MCF 10A (cell line): ENCODE measurements at regions not wholly inside any gene's neighbourhood (a gene's known extent, or its start where the extent isn't known, plus 50 kb on each side); places are given as distances from the start of the nearest gene placed in this dataset.

ENCODE experiments used
- BruUV-seq: library from RNA; stranded (reverse); fragments of 400-500 nt; replicated peaks from 2 replicates; lab custom pipeline; 2021; lab: Mats Ljungman, UMichigan
- CTCF ChIA-PET: fragments of 300-600 bp; sonication (Branson Sonifier 250); formaldehyde crosslinking; extraction: SDS; loops from one replicate; lab custom pipeline; 2021; ENCODE audit warnings: antibody characterized with exemption, inconsistent platforms; lab: Yijun Ruan, JAX
- POLR2A ChIA-PET: fragments of 300-600, 350-650 bp; sonication (Branson Sonifier 250); formaldehyde crosslinking; extraction: SDS; loops from one replicate; lab custom pipeline; 2020; ENCODE audit warnings: antibody characterized with exemption, inconsistent platforms; lab: Yijun Ruan, JAX
- DNase-seq: peaks from one replicate; pipeline ENCODE4 v3.0.0-alpha.2; 2018; ENCODE audit not compliant: unreplicated experiment
- H3K27ac Mint-ChIP-seq: one replicate; pipeline ENCODE4 v1.8.0; 2022; ENCODE audit warnings: mild to moderate bottlenecking, low read depth, mixed read lengths; ENCODE audit not compliant: unreplicated experiment
- H3K27me3 Mint-ChIP-seq: one replicate; pipeline ENCODE4 v1.8.0; 2022; ENCODE audit warnings: mixed read lengths; ENCODE audit not compliant: insufficient read depth, unreplicated experiment
- H3K36me3 Mint-ChIP-seq: one replicate; pipeline ENCODE4 v1.8.0; 2022; ENCODE audit warnings: mild to moderate bottlenecking, moderate library complexity, mixed read lengths; ENCODE audit not compliant: insufficient read depth, unreplicated experiment
- H3K4me1 Mint-ChIP-seq: one replicate; pipeline ENCODE4 v1.8.0; 2022; ENCODE audit warnings: mixed read lengths; ENCODE audit not compliant: insufficient read depth, unreplicated experiment
- H3K4me3 Mint-ChIP-seq: one replicate; pipeline ENCODE4 v1.8.0; 2022; ENCODE audit warnings: mild to moderate bottlenecking, moderate library complexity, mixed read lengths; ENCODE audit not compliant: unreplicated experiment
- H3K9me3 Mint-ChIP-seq: one replicate; pipeline ENCODE4 v1.8.0; 2022; ENCODE audit warnings: mixed read lengths; ENCODE audit not compliant: unreplicated experiment
- intact Hi-C: fragments of 100-400 bp; cut with micrococcal nuclease; formaldehyde crosslinking; loops from 2 replicates; pipeline ENCODE4 v1.14.1; 2022
- TF ChIP-seq, protein P1 (sequence below): fragments of 200-600 bp; IDR thresholded peaks from one replicate; pipeline ENCODE4 v1.8.0; 2022; ENCODE audit warnings: antibody characterized with exemption, mild to moderate bottlenecking; ENCODE audit not compliant: unreplicated experiment

DNA sequence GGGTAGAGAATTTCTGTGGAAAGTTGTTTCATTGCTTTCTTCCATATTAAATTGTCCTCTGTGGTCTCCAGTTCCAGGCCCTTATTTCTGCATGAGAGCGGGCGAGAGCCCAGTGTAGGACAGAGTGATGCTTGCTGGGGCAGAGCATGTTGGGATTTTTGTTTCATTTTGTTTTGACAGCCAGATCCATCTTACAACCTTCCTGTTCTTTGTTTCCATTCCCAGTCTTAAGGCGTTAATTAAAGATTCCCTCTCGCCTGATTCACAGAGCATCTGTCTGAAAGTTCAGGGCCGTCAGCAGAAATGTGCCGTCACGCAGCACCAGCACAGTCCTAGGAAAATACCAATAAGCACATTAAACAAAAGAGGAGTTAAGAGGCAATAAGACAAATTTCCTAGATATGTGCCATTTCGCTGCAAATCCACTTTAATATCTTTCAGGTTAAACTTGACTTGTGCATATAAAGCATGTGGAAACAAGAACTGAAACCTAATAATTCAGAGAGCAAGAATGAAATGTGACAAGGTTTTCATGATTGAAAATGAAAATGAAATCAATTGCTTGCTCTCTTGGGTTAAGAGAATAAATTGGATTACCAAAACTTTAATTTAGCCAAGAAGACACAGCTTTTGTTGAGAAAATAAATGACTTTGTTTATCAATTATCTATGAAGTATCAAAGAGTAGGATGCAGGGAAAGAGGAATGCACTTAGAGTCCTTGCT, 210.7 kb upstream of the SLC10A2 start:
- Mint-ChIP-seq H3K27ac (no peak overlapping the region), H3K36me3 (no peaks in the 10 kb centered on the region), H3K27me3 (no peaks in the 10 kb centered on the region), H3K4me3 (no peak overlapping the region), H3K4me1 (peaks cover 11% of the 10 kb centered on the region), H3K9me3 (no peaks in the 10 kb centered on the region)
- intact Hi-C loops, result no loop called here
- ChIA-PET POLR2A (no interaction called here), CTCF (interaction anchor here (0.7 kb wide), 1 partner anchor 1601 kb away, joined by 3 read pairs; no protein-coding TSS in a partner anchor)
- TF ChIP-seq, protein P1, sequence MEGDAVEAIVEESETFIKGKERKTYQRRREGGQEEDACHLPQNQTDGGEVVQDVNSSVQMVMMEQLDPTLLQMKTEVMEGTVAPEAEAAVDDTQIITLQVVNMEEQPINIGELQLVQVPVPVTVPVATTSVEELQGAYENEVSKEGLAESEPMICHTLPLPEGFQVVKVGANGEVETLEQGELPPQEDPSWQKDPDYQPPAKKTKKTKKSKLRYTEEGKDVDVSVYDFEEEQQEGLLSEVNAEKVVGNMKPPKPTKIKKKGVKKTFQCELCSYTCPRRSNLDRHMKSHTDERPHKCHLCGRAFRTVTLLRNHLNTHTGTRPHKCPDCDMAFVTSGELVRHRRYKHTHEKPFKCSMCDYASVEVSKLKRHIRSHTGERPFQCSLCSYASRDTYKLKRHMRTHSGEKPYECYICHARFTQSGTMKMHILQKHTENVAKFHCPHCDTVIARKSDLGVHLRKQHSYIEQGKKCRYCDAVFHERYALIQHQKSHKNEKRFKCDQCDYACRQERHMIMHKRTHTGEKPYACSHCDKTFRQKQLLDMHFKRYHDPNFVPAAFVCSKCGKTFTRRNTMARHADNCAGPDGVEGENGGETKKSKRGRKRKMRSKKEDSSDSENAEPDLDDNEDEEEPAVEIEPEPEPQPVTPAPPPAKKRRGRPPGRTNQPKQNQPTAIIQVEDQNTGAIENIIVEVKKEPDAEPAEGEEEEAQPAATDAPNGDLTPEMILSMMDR, result no peak
- DNase-seq, result no peak
- BruUV-seq, result no TSS peak

DNA sequence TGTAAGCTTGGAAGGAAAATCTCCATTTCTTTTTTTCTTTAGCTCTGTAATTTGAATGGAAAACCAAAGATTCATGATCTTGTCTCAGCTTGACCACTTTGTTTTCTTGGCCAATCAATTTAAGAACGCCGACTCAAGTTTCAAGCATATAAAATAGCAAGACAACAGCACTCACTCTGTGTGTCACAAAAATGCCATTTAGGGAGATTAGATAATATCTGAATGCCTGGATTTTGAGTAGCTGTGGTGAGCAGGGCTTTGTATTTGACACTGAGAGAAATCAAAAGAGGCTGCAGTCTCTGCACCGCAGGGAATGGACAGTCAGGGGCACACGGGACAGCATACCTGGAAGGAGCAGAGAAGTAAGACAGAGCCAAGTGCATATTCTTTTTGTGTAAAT, 209.5 kb upstream of the SLC10A2 start:
- no peak overlapping the region for H3K27ac Mint-ChIP-seq
- H3K36me3 Mint-ChIP-seq, result no peaks in the 10 kb centered on the region
- no peak for DNase-seq
- no TSS peak for BruUV-seq
- no peak overlapping the region for H3K4me3 Mint-ChIP-seq
- intact Hi-C loops, result no loop called here
- no peaks in the 10 kb centered on the region for H3K27me3 Mint-ChIP-seq
- TF ChIP-seq, protein P1, result no peak
- ChIA-PET CTCF (interaction anchor here (1.0 kb wide), 1 partner anchor 86 kb away, joined by 5 read pairs; no protein-coding TSS in a partner anchor), POLR2A (interaction anchor here (0.7 kb wide), 1 partner anchor 230 kb away, joined by 3 read pairs; no protein-coding TSS in a partner anchor)
- peaks cover 11% of the 10 kb centered on the region for H3K4me1 Mint-ChIP-seq
- no peaks in the 10 kb centered on the region for H3K9me3 Mint-ChIP-seq

DNA sequence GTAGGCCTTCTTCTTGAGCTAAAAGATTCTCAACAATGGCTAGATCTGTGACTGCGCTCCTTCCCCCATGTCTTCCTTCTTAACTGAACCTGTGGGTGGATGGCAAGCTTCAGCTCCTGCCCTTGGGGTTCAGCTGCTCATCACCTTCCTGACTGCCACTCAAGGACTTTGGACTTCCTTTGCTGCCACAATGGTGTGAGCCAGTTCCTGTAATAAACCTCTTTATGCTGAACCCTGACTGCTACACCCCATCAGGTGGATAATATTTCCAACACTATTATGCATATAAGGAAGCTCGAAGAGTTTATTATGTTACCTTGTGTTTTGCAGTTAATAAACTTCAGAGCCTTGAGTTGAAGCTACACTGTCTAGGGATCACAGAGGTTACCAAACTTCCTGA, 208.9 kb upstream of the SLC10A2 start:
- H3K4me3 Mint-ChIP-seq, result no peak overlapping the region
- CTCF ChIA-PET, result interaction anchor here (0.6 to 1.0 kb wide), 2 partner anchors 86 to 955 kb away, joined by 5 read pairs; no protein-coding TSS in a partner anchor
- peaks cover 11% of the 10 kb centered on the region for H3K4me1 Mint-ChIP-seq
- H3K27me3 Mint-ChIP-seq, result no peaks in the 10 kb centered on the region
- no TSS peak for BruUV-seq
- no peaks in the 10 kb centered on the region for H3K9me3 Mint-ChIP-seq
- TF ChIP-seq, protein P1, result no peak
- DNase-seq, result no peak
- intact Hi-C loops, result no loop called here
- H3K27ac Mint-ChIP-seq, result no peak overlapping the region
- POLR2A ChIA-PET, result interaction anchor here (0.6 to 0.7 kb wide), 2 partner anchors 231 to 391 kb away, joined by 3 read pairs; no protein-coding TSS in a partner anchor
- H3K36me3 Mint-ChIP-seq, result no peaks in the 10 kb centered on the region

DNA sequence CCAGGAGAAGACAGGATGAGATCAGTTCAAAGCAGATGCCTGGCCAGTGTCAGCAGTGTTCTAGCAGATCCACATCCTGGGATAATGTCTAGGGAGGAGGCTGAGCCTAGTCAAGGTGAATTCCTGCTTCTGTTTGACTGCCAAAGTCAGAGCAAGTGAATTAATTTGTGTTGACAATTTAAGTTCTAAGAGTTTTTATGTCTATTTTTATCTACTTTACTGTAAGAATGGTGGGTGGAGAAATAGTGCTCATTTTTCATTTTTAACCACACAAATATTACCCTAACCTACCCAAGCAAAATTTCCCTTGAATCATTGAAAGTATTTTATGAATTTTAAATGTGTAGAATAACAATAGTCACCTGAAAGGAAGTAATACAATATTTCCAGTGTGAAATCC, 207.6 kb upstream of the SLC10A2 start:
- ChIA-PET CTCF (interaction anchor here (0.6 to 0.7 kb wide), 2 partner anchors 9 to 460 kb away, joined by 3 to 4 read pairs; no protein-coding TSS in a partner anchor), POLR2A (interaction anchor here (1.2 kb wide), 1 partner anchor 9 kb away, joined by 5 read pairs; no protein-coding TSS in a partner anchor)
- Mint-ChIP-seq H3K4me1 (peaks cover 11% of the 10 kb centered on the region), H3K36me3 (no peaks in the 10 kb centered on the region), H3K27ac (no peak overlapping the region), H3K27me3 (no peaks in the 10 kb centered on the region), H3K9me3 (no peaks in the 10 kb centered on the region), H3K4me3 (no peak overlapping the region)
- no peak for DNase-seq
- TF ChIP-seq, protein P1, result no peak
- intact Hi-C loops, result no loop called here
- no TSS peak for BruUV-seq
